Middle frontal gyrus (tissue), 1 donor: ENCODE measurements at regions not wholly inside any gene's neighbourhood (a gene's known extent, or its start where the extent isn't known, plus 50 kb on each side); places are given as distances from the start of the nearest gene placed in this dataset.
A peak's percentile ranks its signal among the peaks of the same experiment; 100 is the strongest.
"Not testable (repeated sequence)": the region's sequence is repeated elsewhere in the genome, so short reads cannot be mapped to it uniquely, and the experiment has no call there.

Experiments used
- DNase-seq: peaks from one replicate; pipeline ENCODE4 v3.0.0-alpha.2; 2015; ENCODE audit warnings: low spot score; ENCODE audit errors: extremely low spot score

DNA sequence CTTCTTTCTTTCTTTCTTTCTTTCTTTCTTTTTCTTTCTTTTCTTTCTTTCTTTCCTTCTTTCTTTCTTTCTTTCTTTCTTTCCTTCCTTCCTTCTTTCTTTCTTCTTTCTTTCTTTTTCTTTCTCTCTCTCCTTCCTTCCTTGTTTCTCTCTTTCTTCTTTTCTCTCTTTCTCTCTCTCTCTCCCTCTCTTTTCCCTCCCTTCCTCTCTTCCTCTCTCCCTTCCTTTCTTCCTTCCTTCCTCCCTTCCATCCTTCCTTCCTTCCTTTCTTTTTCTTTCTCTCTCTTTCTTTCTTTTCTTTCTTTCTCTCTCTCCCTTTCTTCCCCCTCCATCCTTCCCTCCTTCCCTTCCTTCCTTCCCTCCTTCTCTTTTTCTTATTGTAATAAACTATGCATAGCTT is 105.5 kb downstream of the ZBTB18 start:
- DNase-seq: not testable (repeated sequence)

DNA sequence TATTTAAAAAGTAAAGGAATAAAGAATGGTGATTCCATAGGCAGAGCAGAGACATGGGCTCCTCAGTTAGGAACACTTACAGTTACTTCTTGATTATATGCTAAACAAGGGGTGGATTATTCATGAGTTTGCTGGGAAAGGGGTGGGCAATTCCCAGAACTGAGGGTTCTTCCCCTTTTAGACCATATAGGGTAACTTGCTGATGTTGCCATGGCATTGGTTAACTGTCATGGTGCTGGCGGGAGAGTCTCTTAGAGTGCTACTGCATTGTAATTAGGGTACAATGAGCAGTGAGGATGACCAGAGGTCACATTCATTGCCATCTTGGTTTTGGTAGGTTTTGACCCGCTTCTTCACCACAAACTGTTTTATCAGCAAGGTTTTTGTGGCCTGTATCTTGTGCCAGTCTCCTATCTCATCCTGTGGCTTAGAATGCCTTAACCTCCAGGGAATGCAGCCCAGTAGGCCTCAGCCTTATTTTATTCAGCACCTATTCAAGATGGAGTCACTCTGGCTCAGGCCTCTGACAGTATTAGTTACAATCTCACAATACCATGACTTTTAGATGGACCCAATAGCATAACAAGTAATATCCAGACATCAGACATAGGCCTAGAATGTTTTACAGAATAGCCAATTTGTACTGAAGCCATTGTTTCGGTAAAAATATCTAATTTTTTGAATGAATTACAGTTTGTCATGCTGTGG is 106.8 kb downstream of the ZBTB18 start:
- no peak for DNase-seq

DNA sequence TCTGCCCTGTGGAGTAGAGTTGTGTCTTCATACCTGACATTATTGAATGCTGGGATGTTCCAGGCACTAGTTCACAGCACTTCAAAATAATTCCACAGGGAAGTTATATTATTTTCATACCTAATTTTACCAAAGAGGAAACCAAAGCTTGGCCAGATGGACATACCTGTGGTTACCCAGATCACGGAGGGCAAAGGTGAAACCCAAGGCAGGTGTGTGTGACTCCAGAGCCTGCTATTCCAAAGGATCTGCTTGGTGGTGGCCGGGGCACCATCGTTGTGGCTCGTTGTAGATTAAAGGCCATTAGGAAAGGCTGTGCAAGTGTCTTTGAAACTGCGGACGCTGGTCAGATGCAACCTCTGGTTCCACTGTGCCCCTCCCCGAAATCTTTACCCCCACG is 108.6 kb downstream of the ZBTB18 start:
- DNase-seq: no peak

DNA sequence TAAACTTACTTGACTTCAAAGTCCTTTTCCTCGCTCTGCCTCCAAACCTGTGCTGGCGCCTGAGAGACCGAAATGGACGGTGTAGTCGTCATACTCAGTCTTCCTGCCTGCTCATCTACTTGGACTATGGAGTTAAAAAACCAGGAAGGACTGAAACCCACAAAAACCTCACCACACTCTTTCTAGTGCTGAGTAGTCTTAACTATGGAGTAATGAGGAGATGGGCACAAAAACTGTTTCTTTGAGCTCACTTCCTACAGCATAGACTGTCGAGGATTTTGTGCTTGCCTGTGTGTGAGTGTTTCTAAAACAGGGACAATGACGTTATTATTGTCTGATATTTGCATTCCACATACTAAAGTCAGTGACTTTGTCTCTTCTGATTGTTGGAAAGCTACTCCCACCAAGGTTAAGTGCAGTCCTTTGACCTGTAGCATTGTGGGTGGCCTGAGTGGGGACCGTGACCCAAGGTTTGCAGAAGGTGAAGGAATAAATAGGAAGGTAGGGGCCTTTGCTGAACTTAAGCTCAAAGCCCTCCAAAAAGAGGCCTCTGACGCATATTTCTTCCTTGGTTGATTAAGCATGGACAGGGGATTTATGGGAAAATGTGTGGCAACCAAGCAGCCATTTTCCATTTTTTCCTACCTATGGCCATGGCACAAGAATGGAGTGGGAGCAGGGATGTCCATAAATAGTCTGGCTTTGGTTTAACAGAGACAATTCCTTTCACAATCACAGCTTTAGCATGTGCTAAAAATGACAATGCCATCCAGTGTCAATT is 109.6 kb downstream of the ZBTB18 start:
- DNase-seq: no peak

DNA sequence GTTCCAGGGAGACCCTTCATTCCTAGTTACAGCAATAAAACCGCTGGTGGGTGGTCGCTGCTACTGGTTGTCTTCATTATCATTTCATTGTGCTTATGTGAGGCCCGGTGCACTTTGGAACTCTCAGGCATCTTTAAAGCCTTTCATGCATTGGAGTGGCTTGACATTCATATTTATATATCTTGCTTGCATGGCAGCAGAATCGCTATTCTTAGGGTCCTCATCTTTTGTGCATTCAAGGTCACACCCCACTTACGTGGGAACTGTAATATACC is 110.1 kb downstream of the ZBTB18 start:
- DNase-seq: no peak

DNA sequence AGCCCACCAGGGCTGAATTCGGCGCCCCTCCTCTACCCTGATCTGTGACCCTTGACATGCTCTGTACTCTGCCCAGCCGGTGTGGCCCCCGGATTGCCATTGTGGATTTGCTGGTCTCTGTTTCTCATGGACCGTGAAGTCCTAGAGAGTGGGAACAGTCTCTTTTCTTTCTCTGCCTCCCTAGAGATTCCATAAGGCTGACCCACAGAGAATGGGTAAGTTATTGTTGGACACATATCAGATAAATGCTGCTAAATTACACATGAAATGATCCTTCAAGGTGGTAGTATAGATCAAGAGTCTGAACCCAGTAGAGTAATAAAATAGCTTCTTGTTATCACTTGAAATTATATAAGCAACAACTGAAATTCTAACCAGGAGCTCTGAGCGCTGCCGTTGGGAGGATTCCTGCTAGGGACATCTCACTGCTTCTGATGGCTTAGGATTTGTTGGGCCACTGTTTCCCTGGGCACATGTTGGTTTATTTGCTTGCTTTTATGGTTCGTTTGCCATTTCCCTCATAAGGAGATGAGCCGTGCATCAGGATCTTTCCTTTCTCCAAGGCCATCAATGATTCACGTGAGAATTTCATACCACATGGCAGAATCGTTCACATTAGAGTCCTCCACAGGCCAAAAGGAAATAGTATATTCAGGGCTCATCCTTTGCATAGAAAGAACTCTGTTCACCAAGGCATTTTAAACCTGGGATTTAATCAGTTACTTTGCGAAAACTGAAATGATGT is 111.9 kb downstream of the ZBTB18 start:
- DNase-seq: no peak

DNA sequence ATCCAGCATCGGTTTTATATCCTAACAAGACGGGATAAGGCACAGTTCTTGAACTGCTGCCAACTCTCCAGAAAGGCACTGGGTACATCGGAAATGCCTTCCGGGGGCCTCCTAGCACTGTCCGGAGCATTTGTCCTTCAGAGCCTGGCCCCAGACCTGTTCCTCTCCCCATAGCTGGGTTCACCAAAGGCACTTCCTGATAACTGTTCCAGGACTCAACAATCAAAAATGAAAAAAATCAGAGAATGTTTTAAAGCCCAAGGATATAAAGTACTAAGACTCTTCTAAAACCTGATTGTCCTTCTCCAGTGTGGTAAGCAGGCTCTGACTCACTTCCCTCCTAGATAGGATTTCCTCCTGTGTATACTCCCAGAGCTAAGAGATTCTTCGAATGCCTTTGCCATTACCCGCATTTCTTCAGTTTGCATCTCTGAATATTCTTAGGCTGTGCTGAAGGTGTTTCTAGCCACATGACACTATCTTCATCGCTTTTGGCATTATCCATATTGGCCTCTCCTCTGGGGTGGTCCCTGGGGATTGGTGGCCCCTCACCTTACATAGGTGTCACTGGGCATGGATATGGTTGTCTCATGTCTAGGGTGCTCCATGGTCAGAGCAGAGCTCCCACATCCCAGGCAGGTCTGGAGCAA is 112.9 kb downstream of the ZBTB18 start:
- no peak for DNase-seq

DNA sequence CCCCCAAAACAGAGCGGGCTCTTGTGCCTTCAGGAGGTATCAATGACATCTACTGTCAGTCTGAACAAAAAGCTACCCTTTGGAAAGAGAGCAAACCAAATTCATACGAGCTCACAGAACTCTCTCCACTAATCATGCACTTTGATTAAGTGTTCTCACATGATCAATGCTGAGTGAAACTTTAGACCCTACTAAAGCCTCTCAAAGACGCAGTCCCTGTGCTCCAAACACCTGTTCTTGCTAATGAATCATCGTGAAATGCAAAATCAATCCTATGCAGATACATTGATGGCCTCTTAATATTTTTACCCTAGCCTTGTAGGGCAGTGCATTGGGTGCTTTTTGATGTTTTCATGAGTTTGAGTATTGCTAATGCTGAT is 113.4 kb downstream of the ZBTB18 start:
- DNase-seq: no peak

DNA sequence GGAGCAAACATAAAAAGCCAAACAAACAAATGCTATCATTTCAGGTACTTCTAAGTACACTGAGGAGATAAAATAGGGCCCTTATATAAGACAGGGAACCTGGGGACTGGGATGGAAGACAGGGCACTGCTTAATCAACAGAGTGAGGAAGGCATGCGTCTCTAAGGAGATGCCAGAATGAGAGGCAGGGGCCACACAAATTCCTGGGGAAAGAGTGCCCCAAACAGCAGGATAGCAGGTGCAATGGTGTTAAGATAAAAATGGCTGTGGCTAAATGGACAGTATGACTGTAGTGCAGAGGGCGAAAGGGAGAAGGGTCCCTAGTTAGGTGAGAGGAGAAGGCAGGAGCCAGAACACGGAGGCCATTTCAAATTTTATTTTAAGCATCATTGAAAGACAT is 113.9 kb downstream of the ZBTB18 start:
- no peak for DNase-seq

DNA sequence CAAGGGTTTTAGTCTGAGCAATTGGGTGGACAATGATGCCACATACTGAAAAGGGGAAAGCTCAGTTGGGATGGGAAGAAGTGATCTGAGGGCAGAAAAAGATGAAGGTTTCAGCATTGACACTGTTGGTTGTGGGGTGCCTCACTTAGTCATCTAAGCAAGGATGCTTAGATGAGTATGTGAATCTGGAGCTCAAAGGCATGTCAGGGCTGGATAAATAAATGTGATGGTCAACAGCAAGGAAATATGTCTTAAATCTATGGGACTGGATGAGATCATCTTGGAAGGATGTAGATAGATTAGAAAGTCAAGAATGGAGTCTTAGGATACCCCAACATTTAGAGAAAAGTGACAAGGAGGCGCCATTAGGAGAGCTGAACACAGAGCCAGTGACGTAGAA is 114.6 kb downstream of the ZBTB18 start:
- no peak for DNase-seq

DNA sequence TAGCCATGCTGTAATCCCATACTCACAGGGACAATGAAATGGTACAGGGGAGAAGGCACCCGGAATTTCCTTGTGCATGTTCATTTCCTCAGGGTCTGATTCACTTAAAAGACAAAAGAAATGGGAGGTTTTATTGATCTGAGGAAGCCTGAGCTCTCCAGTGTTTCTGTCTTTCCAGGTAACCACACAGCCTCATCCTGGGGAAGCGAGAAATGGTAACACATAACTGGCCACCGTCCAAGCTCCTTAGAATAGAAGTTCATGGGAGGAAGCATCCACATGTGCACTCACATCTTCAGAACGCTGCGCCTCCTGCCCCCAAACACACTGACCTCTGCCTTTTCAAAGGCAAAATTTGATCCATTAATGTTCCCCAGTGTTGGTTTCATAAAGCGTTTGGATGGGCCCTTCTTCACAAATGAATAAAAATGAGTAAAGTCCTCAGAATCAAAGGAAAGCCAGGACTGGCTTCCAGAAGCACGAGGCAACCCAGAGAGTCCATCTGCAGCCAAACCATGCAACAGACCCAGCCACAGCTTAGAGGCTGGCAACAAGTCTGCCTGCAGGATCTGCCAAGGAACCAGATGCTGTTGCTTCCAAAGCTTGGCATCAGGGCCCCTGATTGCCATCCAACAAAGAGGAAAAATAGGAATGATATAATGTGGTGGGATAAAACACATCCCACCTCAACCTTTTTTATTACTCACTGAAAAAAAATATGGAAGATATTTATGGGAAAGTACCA is 120.3 kb downstream of the ZBTB18 start:
- DNase-seq: peak; percentile 69

DNA sequence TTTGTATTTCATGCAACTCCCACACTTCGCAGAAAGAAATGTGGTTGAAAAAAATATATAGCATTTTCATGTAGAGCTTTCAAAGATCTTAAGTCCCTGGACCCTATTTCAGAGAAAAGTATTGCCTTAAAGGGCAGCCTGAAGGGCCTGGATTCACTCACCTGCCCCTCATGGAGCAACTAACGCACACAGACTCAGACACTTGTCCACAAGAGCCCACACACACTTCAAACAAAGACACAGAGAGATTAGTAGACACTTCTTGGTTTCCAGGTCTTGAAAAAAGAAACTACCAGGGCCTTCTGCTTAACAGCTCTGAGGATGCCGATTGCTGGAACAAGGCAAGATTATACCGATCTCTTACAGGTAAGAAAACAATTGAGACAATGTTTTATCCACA is 122.2 kb downstream of the ZBTB18 start:
- no peak for DNase-seq

DNA sequence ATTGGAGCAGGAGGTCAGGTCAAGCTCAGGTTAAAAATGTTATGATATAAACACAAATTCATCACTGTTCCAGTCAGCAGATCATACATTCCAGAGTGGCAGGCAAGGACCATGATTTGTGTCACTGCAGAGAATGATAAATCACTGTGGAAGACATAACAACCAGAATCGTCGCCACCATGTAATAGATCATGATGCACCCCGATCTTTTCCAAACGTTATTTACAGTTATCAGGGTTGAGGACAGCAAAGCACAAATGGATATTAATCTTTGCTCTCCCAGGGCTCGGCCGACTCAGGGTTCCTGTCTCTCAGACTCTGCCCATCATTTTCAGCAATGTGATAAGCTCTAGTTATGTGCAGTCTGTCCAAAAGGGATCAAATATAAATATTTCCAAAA is 122.7 kb downstream of the ZBTB18 start:
- DNase-seq: no peak

DNA sequence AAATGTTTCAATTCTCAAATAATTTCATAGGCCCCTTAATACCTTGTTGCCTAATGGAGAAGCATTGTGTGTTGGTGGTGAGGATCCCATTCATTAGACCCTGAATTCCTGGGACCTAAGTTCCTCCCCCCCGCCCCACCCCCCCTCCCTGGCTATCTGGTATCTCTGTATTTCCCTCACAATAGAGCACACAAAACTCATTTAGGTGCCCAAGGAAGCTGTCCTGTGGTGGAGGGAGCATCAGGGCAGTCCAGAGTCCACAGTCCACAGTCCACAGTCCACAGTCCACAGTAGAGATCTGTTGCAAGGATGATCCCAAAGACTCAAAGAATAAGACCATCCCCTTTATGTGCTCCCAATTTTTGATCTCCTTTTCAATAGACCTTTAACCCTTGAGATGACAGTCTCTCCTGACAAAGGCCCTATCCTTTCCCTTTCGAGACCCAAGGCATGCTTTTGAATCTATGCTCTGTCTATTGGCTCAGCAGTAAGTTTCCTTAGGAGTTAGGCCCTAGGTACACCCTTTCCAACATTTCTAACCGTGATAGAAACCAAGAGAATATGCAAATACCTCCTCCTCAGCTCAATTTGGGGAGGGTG is 123.9 kb downstream of the ZBTB18 start:
- DNase-seq: no peak

DNA sequence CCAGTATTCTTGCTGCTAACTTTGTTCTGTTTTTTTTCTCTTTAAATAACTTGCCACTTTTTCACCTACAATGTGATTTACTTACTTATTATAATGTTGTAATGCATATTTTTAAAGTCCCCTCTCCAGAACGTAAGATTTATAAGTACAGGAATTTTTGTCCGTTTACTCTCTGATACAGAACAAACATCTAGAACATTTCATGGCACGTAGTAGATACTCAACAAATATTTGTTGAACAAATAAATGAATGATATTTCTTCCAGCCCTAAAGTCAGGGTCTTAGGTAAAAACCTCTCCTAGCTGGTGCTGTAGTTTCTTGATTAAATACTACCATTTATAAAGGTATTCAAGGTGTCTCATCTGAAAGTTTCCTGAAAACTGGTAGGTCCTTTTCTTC is 125.1 kb downstream of the ZBTB18 start:
- no peak for DNase-seq

DNA sequence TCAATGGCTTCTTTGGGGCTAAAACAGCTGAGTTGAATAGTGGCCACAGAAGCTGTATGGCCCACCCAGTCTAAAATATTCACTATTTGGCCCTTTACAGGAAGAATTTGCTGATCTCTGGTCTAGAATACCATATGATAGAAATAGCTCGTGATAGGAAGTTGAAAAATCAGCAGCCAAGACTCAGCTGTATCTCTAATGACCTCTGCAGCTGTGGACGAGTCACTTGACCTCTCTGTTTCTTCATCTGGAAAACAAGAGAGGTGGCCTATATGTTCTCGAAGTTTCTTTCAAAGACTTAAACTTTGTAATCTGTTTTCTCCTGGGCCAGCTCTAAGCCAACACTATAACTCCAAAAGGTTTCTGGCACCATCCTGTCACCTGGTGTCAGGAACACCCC is 129.2 kb downstream of the ZBTB18 start:
- no peak for DNase-seq

DNA sequence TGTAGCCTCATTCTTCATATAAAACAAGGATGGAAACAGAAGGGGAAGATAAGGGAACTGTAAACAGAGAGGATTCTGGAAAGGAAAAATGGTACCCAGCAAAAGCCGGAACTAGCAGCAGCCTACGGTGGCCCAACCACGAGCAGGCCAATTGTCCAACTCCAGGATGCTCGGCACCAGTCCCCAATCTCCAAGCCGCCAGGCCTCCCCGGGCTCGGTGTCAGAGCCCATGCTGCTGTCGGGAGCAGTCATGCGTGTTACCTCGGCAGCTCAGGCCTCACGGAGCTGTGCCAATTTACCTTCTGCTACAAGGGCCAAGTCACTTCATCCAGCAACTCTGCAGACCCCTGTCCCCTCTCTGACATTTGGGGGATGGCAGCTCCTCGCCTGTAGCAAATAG is 130.8 kb downstream of the ZBTB18 start:
- no peak for DNase-seq

DNA sequence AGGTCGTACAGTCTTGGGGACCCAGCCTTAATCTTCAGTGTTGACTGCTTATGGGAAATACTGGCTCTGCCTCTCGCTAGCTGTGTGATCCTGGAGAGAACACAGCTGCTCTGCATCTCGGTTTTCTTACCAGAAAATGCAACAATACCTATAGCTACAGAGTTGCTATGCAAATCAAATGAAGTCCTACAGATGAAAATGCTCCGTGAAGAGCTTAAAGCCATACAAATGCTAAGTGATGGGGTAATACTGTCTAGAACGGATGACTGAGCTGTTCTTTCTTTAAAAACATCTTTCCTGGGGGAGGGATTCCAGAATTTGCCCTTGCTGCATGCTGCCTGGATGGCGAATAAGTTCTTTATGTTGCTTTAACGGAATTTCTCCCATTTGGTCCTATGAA is 132.0 kb downstream of the ZBTB18 start:
- no peak for DNase-seq

DNA sequence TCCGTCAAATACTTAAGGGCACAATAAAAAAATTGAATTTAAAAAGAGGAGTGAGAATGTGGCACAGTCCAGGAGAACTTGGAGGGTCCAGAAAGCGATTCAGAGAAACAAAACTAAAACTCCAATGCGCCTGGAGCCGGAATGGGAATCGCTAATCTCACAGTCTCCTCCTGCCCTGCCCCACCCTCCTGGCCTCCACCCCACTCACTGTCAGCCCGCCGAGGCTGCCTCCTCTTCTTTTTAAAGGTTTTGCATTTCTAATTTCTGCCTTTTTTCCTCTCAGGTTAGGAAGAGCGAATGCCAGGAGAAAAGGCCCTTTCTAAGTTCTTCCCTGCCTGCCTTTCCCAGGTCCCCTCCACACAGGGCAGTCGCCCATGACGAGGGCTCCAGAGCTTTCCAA is 135.3 kb downstream of the ZBTB18 start:
- DNase-seq: no peak

DNA sequence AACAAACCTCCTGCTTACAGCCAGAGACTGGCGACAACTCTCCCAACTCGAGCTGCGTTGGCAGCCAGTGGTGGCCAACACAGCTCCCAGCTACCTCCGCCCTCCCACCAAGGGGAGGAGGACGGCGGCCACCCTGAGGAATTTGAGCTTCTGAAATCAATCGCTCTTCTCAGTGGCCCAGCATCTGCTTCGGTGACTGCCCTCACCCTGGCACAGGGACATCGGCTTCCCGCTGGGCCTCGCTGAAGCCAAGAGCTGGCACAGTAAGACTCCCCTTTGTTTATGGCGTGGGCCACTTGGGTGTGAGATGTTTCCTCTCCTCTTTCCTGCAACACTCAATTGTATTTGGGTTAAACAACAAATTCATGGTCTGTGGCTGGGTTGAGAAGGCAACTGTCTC is 136.2 kb downstream of the ZBTB18 start:
- DNase-seq: no peak

DNA sequence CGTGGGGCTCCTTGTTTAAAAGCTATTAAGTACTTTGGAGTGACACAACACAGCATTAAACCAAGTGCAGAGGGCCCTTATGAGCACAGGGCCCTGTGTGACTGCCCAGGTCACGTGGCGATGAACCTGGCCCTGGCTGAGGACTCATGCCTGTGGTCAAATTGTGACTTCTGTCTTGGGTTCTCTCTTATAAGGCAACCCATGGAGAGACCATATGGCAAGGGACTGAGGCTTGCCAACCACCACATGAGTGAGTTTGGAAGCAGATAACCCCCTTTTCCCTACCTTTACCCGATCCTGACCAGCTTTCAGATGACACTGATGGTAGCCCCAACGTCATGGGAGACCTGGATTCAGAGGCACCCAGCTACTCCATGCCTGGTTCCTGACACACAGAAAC is 140.5 kb downstream of the ZBTB18 start:
- no peak for DNase-seq
